HEK293 (cell line): ENCODE measurements at regions not wholly inside any gene's neighbourhood (a gene's known extent, or its start where the extent isn't known, plus 50 kb on each side); places are given as distances from the start of the nearest gene placed in this dataset.
A peak's percentile ranks its signal among the peaks of the same experiment; 100 is the strongest.
"Not testable (repeated sequence)": the region's sequence is repeated elsewhere in the genome, so short reads cannot be mapped to it uniquely, and the experiment has no call there.

ENCODE experiments used
- CTCF ChIA-PET: fragments of 350-600 bp; formaldehyde crosslinking; extraction: SDS; loops from one replicate; lab custom pipeline; 2021; ENCODE audit warnings: antibody characterized with exemption; lab: Yijun Ruan, JAX
- POLR2A ChIA-PET: fragments of 300-600 bp; formaldehyde crosslinking; extraction: SDS; loops from one replicate; lab custom pipeline; 2020; ENCODE audit warnings: antibody characterized with exemption, inconsistent platforms; lab: Yijun Ruan, JAX
- H3K27ac ChIP-seq: fragments of 200-500 bp; sonication (Bioruptor generic); 2 replicates; pipeline ENCODE4 v1.5.1; 2014; ENCODE audit warnings: low read depth, low read length, control low read depth, inconsistent platforms; ENCODE audit errors: extremely low read depth
- H3K36me3 ChIP-seq, 2 experiments: fragments of 200-500 bp in 1 of 2; sonication (Bioruptor generic) in 1 of 2; 1 replicate in 1 of 2; 2 replicates in 1 of 2; pipeline ENCODE4 v1.5.1; 2014 to 2017; ENCODE audit warnings: inconsistent platforms in 2 of 2, low read length in 2 of 2; ENCODE audit not compliant: control insufficient read depth in 2 of 2, insufficient read depth in 1 of 2
- H3K4me1 ChIP-seq: fragments of 200-500 bp; sonication (Bioruptor generic); 2 replicates; pipeline ENCODE4 v1.5.1; 2014; ENCODE audit warnings: mild to moderate bottlenecking, low read length, inconsistent platforms; ENCODE audit not compliant: control insufficient read depth, insufficient read depth
- H3K4me3 ChIP-seq: 2 replicates; pipeline ENCODE4 v1.5.1; 2011; ENCODE audit warnings: low read depth, mild to moderate bottlenecking, control low read depth, low read length, moderate library complexity
- H3K9me3 ChIP-seq: fragments of 200-500 bp; sonication (Bioruptor generic); 2 replicates; pipeline ENCODE4 v1.5.1; 2014; ENCODE audit warnings: low read depth, low read length, inconsistent platforms; ENCODE audit not compliant: control insufficient read depth, insufficient read depth
- GLIS1 ChIP-seq: fragments of 450-650 bp; formaldehyde crosslinking; IDR thresholded peaks from 2 replicates; pipeline ENCODE4 v1.5.1; 2016; ENCODE audit warnings: missing biosample characterization, missing genetic modification characterization
- HOXC10 ChIP-seq: sonication (generic); formaldehyde crosslinking; IDR thresholded peaks from 2 replicates; pipeline ENCODE4 v1.8.1; 2023; ENCODE audit warnings: mild to moderate bottlenecking, missing genetic modification reagents
- KLF10 ChIP-seq: fragments of 450-650 bp; IDR thresholded peaks from 2 replicates; pipeline ENCODE4 v1.5.1; 2018; ENCODE audit warnings: missing biosample characterization, mild to moderate bottlenecking, missing genetic modification characterization
- KLF9 ChIP-seq: fragments of 450-650 bp; formaldehyde crosslinking; IDR thresholded peaks from 2 replicates; pipeline ENCODE4 v1.5.1; 2016; ENCODE audit warnings: missing biosample characterization, missing genetic modification characterization, low read depth
- MZF1 ChIP-seq: fragments of 450-650 bp; formaldehyde crosslinking; IDR thresholded peaks from 2 replicates; pipeline ENCODE4 v1.5.1; 2017; ENCODE audit warnings: missing biosample characterization, missing genetic modification characterization, borderline replicate concordance
- PRDM1 ChIP-seq: fragments of 450-650 bp; formaldehyde crosslinking; IDR thresholded peaks from 2 replicates; pipeline ENCODE4; 2016; ENCODE audit warnings: missing biosample characterization, missing genetic modification characterization
- TCF7L2 ChIP-seq: IDR thresholded peaks from 2 replicates; pipeline ENCODE4 v1.6.1; 2011; ENCODE audit warnings: low read depth, mild to moderate bottlenecking, inconsistent platforms, low read length, moderate library complexity, borderline replicate concordance
- ZBTB48 ChIP-seq: fragments of 450-650 bp; formaldehyde crosslinking; IDR thresholded peaks from 2 replicates; pipeline ENCODE4 v1.5.1; 2016; ENCODE audit warnings: missing biosample characterization, missing genetic modification characterization
- ZFHX2 ChIP-seq: fragments of 450-650 bp; formaldehyde crosslinking; conservative IDR thresholded peaks from 2 replicates; pipeline ENCODE4 v1.5.1; 2016; ENCODE audit warnings: missing biosample characterization, missing genetic modification characterization
- ZNF324 ChIP-seq: fragments of 450-650 bp; formaldehyde crosslinking; IDR thresholded peaks from 2 replicates; pipeline ENCODE4 v1.5.1; 2016; ENCODE audit warnings: missing biosample characterization, missing genetic modification characterization
- ZNF335 ChIP-seq: fragments of 450-650 bp; formaldehyde crosslinking; conservative IDR thresholded peaks from 2 replicates; pipeline ENCODE4 v1.5.1; 2016; ENCODE audit warnings: missing biosample characterization, missing genetic modification characterization
- ZNF394 ChIP-seq: fragments of 450-650 bp; formaldehyde crosslinking; IDR thresholded peaks from 2 replicates; pipeline ENCODE4 v1.5.1; 2016; ENCODE audit warnings: missing biosample characterization, missing genetic modification characterization, mild to moderate bottlenecking, moderate library complexity, borderline replicate concordance
- ZNF621 ChIP-seq: fragments of 450-650 bp; formaldehyde crosslinking; IDR thresholded peaks from 2 replicates; pipeline ENCODE4 v1.5.1; 2017; ENCODE audit warnings: missing biosample characterization, missing genetic modification characterization
- ZNF692 ChIP-seq: fragments of 450-650 bp; formaldehyde crosslinking; IDR thresholded peaks from 2 replicates; pipeline ENCODE4 v1.5.1; 2016; ENCODE audit warnings: missing biosample characterization, missing genetic modification characterization
- TF ChIP-seq, protein P1 (sequence below): fragments of 450-650 bp; formaldehyde crosslinking; IDR thresholded peaks from 2 replicates; pipeline ENCODE4 v1.5.1; 2016; ENCODE audit warnings: missing biosample characterization, missing genetic modification characterization, borderline replicate concordance
- TF ChIP-seq, protein P2 (sequence below): fragments of 450-650 bp; IDR thresholded peaks from 2 replicates; pipeline ENCODE4 v1.5.1; 2018; ENCODE audit warnings: missing biosample characterization, mild to moderate bottlenecking, missing genetic modification characterization
- TF ChIP-seq, protein P3 (sequence below): fragments of 450-650 bp; formaldehyde crosslinking; IDR thresholded peaks from 2 replicates; pipeline ENCODE4 v1.5.1; 2017; ENCODE audit warnings: missing biosample characterization, missing genetic modification characterization

DNA sequence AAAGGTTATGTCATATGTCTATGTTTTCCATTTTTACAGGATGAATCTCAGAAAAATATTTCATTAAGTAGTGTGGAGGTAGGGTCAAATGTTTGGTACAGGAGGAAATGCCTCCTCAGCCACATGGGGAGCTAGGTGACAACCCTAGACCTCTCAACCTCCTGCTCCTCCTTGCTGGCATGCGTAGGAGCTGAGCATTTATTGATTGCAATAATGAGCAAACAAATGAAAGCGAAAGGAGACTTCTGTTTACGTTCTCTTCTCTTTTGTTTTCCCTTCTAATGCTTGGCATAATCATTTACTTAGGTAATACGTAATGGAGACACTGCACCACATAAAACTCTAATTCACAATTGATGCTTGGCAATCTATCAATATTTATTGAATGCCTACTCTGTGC is 95.1 kb upstream of the CCBE1 start:
- Histone ChIP-seq H3K9me3 (no peaks in the 10 kb centered on the region), H3K36me3 (no peaks in the 10 kb centered on the region), H3K4me3 (no peak overlapping the region), H3K4me1 (peaks cover 4% of the 10 kb centered on the region; the same call in 1 of the 2 replicates), H3K27ac (no peak overlapping the region)
- no peak for TF ChIP-seq HOXC10
- TF ChIP-seq KLF9 (tag by site-specific recombination): no peak
- ChIA-PET CTCF (no interaction called here), POLR2A (no interaction called here)

DNA sequence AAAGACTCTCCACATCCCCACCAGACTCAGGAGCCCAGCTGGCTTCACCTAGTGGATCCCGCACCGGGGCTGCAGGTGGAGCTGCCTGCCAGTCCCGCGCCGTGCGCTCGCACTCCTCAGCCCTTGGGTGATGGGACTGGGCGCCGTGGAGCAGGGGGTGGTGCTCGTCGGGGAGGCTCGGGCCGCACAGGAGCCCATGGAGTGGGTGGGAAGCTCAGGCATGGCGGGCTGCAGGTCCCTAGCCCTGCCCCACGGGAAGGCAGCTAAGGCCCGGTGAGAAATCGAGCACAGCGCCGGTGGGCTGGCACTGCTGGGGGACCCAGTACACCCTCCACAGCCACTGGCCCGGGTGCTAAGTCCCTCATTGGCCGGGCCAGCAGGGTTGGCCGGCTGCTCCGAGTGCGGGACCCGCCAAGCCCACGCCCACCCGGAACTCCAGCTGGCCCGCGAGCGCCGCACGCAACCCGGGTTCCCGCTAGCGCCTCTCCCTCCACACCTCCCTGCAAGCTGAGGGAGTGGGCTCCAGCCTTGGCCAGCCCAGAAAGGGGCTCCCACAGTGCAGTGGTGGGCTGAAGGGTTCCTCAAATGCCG is 93.2 kb upstream of the CCBE1 start:
- H3K4me1 ChIP-seq, H3K36me3 ChIP-seq, H3K27ac ChIP-seq, H3K9me3 ChIP-seq, H3K4me3 ChIP-seq, POLR2A ChIA-PET, CTCF ChIA-PET: not testable (repeated sequence)

DNA sequence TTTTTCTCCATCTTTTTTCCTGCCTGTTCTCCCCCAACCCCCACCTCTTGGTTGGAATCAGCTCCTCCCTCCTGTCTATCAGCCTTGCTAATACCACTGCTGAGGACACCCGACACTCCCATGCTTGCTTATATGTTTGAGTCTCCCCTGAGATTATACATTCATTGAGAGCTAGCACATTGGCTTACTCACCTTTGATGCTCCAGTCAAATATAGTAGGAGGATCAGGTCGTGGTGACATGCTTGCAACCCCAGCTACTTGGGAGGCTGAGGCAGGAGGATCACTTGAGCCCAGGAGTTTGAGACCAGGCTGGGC is 91.5 kb upstream of the CCBE1 start:
- POLR2A ChIA-PET: interaction anchor here (0.7 to 1.7 kb wide), 3 partner anchors 34 to 329 kb away, joined by 3 to 4 read pairs (median 3); partner anchors contain the start of gene CCBE1
- Histone ChIP-seq H3K9me3 (no peaks in the 10 kb centered on the region), H3K4me1 (peaks cover 4% of the 10 kb centered on the region; the same call in 1 of the 2 replicates), H3K4me3 (no peak overlapping the region), H3K27ac (no peak overlapping the region)
- CTCF ChIA-PET: interaction anchor here (0.7 to 3.0 kb wide), 4 partner anchors 25 to 182 kb away, joined by 3 to 24 read pairs (median 4); no protein-coding TSS in a partner anchor
- TF ChIP-seq, protein P1, sequence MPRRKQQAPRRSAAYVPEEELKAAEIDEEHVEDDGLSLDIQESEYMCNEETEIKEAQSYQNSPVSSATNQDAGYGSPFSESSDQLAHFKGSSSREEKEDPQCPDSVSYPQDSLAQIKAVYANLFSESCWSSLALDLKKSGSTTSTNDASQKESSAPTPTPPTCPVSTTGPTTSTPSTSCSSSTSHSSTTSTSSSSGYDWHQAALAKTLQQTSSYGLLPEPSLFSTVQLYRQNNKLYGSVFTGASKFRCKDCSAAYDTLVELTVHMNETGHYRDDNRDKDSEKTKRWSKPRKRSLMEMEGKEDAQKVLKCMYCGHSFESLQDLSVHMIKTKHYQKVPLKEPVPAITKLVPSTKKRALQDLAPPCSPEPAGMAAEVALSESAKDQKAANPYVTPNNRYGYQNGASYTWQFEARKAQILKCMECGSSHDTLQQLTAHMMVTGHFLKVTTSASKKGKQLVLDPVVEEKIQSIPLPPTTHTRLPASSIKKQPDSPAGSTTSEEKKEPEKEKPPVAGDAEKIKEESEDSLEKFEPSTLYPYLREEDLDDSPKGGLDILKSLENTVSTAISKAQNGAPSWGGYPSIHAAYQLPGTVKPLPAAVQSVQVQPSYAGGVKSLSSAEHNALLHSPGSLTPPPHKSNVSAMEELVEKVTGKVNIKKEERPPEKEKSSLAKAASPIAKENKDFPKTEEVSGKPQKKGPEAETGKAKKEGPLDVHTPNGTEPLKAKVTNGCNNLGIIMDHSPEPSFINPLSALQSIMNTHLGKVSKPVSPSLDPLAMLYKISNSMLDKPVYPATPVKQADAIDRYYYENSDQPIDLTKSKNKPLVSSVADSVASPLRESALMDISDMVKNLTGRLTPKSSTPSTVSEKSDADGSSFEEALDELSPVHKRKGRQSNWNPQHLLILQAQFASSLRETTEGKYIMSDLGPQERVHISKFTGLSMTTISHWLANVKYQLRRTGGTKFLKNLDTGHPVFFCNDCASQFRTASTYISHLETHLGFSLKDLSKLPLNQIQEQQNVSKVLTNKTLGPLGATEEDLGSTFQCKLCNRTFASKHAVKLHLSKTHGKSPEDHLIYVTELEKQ (tag by site-specific recombination): no peak
- TF ChIP-seq ZNF324 (tag by site-specific recombination): no peak
- TF ChIP-seq, all 188 proteins: peak for 0
- no peaks in the 10 kb centered on the region for H3K36me3 ChIP-seq

DNA sequence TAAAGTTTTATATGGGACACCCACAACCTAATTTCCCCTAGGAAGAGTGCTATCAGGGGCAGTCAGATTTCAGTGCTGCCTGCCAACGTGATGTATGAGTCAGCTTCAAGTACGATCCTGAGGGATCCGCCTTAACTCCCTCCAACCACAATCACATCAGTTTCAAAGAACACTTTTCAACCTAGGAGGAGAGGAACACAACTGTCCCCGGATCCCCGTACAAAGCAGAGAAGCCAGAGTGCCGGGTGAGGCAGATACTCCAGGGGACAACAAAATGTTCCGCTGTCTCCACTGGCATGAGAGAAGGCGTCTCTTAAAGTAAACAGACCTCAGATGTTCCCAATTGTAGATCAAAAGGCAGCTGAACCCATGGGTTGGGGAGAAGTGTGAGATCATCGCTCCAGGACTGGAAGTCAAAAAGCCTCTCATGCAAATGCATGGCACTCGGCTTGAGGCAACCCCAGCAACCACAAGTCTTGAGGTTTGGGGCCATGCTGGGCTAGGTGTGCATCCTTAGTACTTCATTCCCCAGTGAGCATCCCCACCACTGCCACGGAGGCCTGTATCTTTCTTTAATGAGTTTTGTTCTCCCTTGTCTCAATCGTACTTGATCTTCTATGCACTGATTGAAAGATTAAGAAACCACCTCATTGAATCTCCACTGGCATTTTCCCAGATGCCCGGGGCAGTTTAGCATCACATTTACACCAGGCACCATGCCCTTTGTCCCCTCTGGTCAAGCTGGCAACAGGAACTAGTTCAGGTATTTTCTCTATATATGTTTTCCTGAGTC is 91.0 kb upstream of the CCBE1 start:
- H3K4me3 ChIP-seq: no peak overlapping the region
- ChIA-PET CTCF (interaction anchor here (0.5 to 3.0 kb wide), 5 partner anchors 35 to 749 kb away, joined by 3 to 24 read pairs (median 3); no protein-coding TSS in a partner anchor), POLR2A (interaction anchor here (0.7 to 1.7 kb wide), 3 partner anchors 35 to 329 kb away, joined by 3 to 4 read pairs (median 3); partner anchors contain the start of gene CCBE1)
- no peaks in the 10 kb centered on the region for H3K36me3 ChIP-seq
- H3K27ac ChIP-seq: no peak overlapping the region; the same call in 1 of the 2 replicates
- no peaks in the 10 kb centered on the region for H3K9me3 ChIP-seq
- H3K4me1 ChIP-seq: peaks cover 4% of the 10 kb centered on the region; the same call in 1 of the 2 replicates
- peak; percentile 61; the same call in 1 of the 2 replicates for TF ChIP-seq TCF7L2
- TF ChIP-seq ZNF394 (tag by site-specific recombination): peak; percentile 66; the same call in 1 of the 2 replicates
- peak; percentile 30; the same call in 1 of the 2 replicates for TF ChIP-seq ZNF692
- TF ChIP-seq ZNF335 (tag by site-specific recombination): peak; percentile 90
- TF ChIP-seq ZNF621 (tag by site-specific recombination): no peak
- 0 out of 2 replicates have a peak, but pooled peaks have one; percentile 14 for TF ChIP-seq PRDM1
- TF ChIP-seq, protein P2, sequence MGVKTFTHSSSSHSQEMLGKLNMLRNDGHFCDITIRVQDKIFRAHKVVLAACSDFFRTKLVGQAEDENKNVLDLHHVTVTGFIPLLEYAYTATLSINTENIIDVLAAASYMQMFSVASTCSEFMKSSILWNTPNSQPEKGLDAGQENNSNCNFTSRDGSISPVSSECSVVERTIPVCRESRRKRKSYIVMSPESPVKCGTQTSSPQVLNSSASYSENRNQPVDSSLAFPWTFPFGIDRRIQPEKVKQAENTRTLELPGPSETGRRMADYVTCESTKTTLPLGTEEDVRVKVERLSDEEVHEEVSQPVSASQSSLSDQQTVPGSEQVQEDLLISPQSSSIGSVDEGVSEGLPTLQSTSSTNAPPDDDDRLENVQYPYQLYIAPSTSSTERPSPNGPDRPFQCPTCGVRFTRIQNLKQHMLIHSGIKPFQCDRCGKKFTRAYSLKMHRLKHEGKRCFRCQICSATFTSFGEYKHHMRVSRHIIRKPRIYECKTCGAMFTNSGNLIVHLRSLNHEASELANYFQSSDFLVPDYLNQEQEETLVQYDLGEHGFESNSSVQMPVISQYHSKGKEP (tag by site-specific recombination): no peak
- TF ChIP-seq KLF10 (tag by site-specific recombination): no peak
- peak; percentile 86 for TF ChIP-seq MZF1 (tag by site-specific recombination)
- peak; percentile 63; the same call in 1 of the 2 replicates for TF ChIP-seq ZBTB48
- TF ChIP-seq ZFHX2: peak; percentile 53
- TF ChIP-seq, protein P3, sequence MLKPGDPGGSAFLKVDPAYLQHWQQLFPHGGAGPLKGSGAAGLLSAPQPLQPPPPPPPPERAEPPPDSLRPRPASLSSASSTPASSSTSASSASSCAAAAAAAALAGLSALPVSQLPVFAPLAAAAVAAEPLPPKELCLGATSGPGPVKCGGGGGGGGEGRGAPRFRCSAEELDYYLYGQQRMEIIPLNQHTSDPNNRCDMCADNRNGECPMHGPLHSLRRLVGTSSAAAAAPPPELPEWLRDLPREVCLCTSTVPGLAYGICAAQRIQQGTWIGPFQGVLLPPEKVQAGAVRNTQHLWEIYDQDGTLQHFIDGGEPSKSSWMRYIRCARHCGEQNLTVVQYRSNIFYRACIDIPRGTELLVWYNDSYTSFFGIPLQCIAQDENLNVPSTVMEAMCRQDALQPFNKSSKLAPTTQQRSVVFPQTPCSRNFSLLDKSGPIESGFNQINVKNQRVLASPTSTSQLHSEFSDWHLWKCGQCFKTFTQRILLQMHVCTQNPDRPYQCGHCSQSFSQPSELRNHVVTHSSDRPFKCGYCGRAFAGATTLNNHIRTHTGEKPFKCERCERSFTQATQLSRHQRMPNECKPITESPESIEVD (tag by site-specific recombination): no peak
- peak; percentile 61 for TF ChIP-seq GLIS1
